NK-92 (cell line): ENCODE measurements at regions not wholly inside any gene's neighbourhood (a gene's known extent, or its start where the extent isn't known, plus 50 kb on each side); places are given as distances from the start of the nearest gene placed in this dataset.
"Not testable (repeated sequence)": the region's sequence is repeated elsewhere in the genome, so short reads cannot be mapped to it uniquely, and the experiment has no call there.

Source experiments
- DNase-seq: peaks from one replicate; lab custom pipeline; 2025; ENCODE audit not compliant: unreplicated experiment; lab: John Stamatoyannopoulos, UW

GRCh38 chr2:124967325-124967724, 942.2 kb downstream of the CNTNAP5 start:
- no peak for DNase-seq

- DNase-seq = no peak
These were observed 944.9 kb downstream of the CNTNAP5 start for GRCh38 chr2:124970030-124970429.

GRCh38 chr2:124973396-124973795, 948.3 kb downstream of the CNTNAP5 start:
- DNase-seq = no peak

GRCh38 chr2:124975224-124975623, 950.1 kb downstream of the CNTNAP5 start:
- no peak for DNase-seq

- no peak for DNase-seq
These were observed 950.6 kb downstream of the CNTNAP5 start for GRCh38 chr2:124975648-124976047.

GRCh38 chr2:124978597-124978996, 953.5 kb downstream of the CNTNAP5 start:
- DNase-seq = no peak

GRCh38 chr2:124983595-124983994, 958.5 kb downstream of the CNTNAP5 start:
- no peak for DNase-seq

- DNase-seq = no peak
These were observed 960.2 kb downstream of the CNTNAP5 start for GRCh38 chr2:124985270-124985669.

- no peak for DNase-seq
These were observed 961.0 kb downstream of the CNTNAP5 start for GRCh38 chr2:124986136-124986535.

- DNase-seq = not testable (repeated sequence)
These were observed 961.8 kb downstream of the CNTNAP5 start for GRCh38 chr2:124986870-124987269.

- not testable (repeated sequence) for DNase-seq
These were observed 962.3 kb downstream of the CNTNAP5 start for GRCh38 chr2:124987436-124987835.

- no peak for DNase-seq
These were observed 963.0 kb downstream of the CNTNAP5 start for GRCh38 chr2:124988111-124988510.

- no peak for DNase-seq
These were observed 963.7 kb downstream of the CNTNAP5 start for GRCh38 chr2:124988794-124989193.

GRCh38 chr2:124993809-124994208, 968.7 kb downstream of the CNTNAP5 start:
- DNase-seq = no peak

- DNase-seq = no peak
These were observed 970.3 kb downstream of the CNTNAP5 start for GRCh38 chr2:124995185-124995912.

GRCh38 chr2:124996406-124996805, 971.3 kb downstream of the CNTNAP5 start:
- DNase-seq = no peak

- DNase-seq = no peak
These were observed 974.8 kb downstream of the CNTNAP5 start for GRCh38 chr2:124999906-125000305.

GRCh38 chr2:125004106-125004800, 979.2 kb downstream of the CNTNAP5 start:
- no peak for DNase-seq

GRCh38 chr2:125006676-125007075, 981.6 kb downstream of the CNTNAP5 start:
- DNase-seq = no peak

- not testable (repeated sequence) for DNase-seq
These were observed 1003.6 kb downstream of the CNTNAP5 start for GRCh38 chr2:125028721-125029120.

- no peak for DNase-seq
These were observed 1008.8 kb downstream of the CNTNAP5 start for GRCh38 chr2:125033871-125034270.

- no peak for DNase-seq
These were observed 1012.1 kb downstream of the CNTNAP5 start for GRCh38 chr2:125037135-125037653.
